GM12878 (cell line): ENCODE measurements at regions not wholly inside any gene's neighbourhood (a gene's known extent, or its start where the extent isn't known, plus 50 kb on each side); places are given as distances from the start of the nearest gene placed in this dataset.

Experiments
- ATAC-seq: fragments of 200-7000 bp; cut with Tn5 transposase; 3 replicates; pipeline ENCODE4 v1.9.1; 2020; ENCODE audit warnings: mild to moderate bottlenecking, moderate library complexity
- BruUV-seq: library from RNA; stranded (reverse); fragments of 400-500 nt; replicated peaks from 2 replicates; lab custom pipeline; 2021; lab: Mats Ljungman, UMichigan
- CTCF ChIA-PET: fragments of 300-600 bp; sonication (Branson Sonifier 250); formaldehyde crosslinking; extraction: SDS; loops from one replicate; lab custom pipeline; 2021; ENCODE audit warnings: inconsistent platforms; lab: Yijun Ruan, JAX
- POLR2A ChIA-PET: fragments of 350-600 bp; formaldehyde crosslinking; extraction: SDS; loops from one replicate; lab custom pipeline; 2021; ENCODE audit warnings: inconsistent platforms; lab: Charles Lee
- RAD21 ChIA-PET: fragments of 300-600 bp; sonication (Branson Sonifier 250); formaldehyde crosslinking; loops from one replicate; lab custom pipeline; 2023; ENCODE audit warnings: antibody characterized with exemption; ENCODE audit not compliant: unreplicated experiment; lab: Charles Lee
- SMC1A ChIA-PET: fragments of 300-600 bp; sonication (Branson Sonifier 250); formaldehyde crosslinking; loops from one replicate; lab custom pipeline; 2023; ENCODE audit not compliant: unreplicated experiment, uncharacterized antibody; lab: Charles Lee
- DNase-seq: peaks from one replicate; pipeline ENCODE4 v3.0.0-alpha.2; 2011; ENCODE audit warnings: low read depth, low spot score
- FAIRE-seq: peaks from 3 replicates; lab custom pipeline; 2011; peaks lifted over from hg19 to GRCh38; lab: Jason Lieb, UNC
- H2AFZ ChIP-seq: 2 replicates; pipeline ENCODE4 v1.6.0; 2011; ENCODE audit warnings: low read depth, low read length, control low read depth; ENCODE audit not compliant: control insufficient read depth
- H3K27ac ChIP-seq: 2 replicates; pipeline ENCODE4 v1.5.1; 2011; ENCODE audit warnings: control low read depth; ENCODE audit not compliant: control insufficient read depth, insufficient read depth
- H3K27me3 ChIP-seq, 2 experiments: replicated peaks in 1 of 2; 2 replicates each; pipeline versions ENCODE4 v1.6.0 to v1.6.1; 2011; ENCODE audit warnings: low read length in 1 of 2; ENCODE audit not compliant: control insufficient read depth in 2 of 2, insufficient read depth in 2 of 2
- H3K36me3 ChIP-seq, 2 experiments: 2 replicates each; pipeline ENCODE4 v1.5.1; 2011; ENCODE audit warnings: low read length in 1 of 2; ENCODE audit not compliant: control insufficient read depth in 2 of 2, insufficient read depth in 2 of 2
- H3K4me1 ChIP-seq: 2 replicates; pipeline ENCODE4 v1.6.1; 2011; ENCODE audit warnings: mild to moderate bottlenecking, low read length, moderate library complexity, mixed read lengths; ENCODE audit not compliant: control insufficient read depth, insufficient read depth
- H3K4me2 ChIP-seq: 2 replicates; pipeline ENCODE4 v1.6.0; 2011; ENCODE audit warnings: control low read depth; ENCODE audit not compliant: control insufficient read depth, insufficient read depth
- H3K4me3 ChIP-seq: fragments of 200-600 bp; sonication (generic); 2 replicates; pipeline ENCODE4 v1.5.1; 2016
- H3K79me2 ChIP-seq: 2 replicates; pipeline ENCODE4 v1.6.0; 2011; ENCODE audit warnings: low read length; ENCODE audit not compliant: control insufficient read depth, insufficient read depth
- H3K9ac ChIP-seq: 2 replicates; pipeline ENCODE4 v1.8.0; 2011; ENCODE audit warnings: low read length, control low read depth, mixed read lengths; ENCODE audit not compliant: control insufficient read depth, insufficient read depth
- H3K9me3 ChIP-seq: replicated peaks from 3 replicates; pipeline ENCODE4 v1.5.1; 2011; ENCODE audit warnings: mild to moderate bottlenecking, low read length; ENCODE audit not compliant: control insufficient read depth, insufficient read depth
- H4K20me1 ChIP-seq: 2 replicates; pipeline ENCODE4 v1.6.0; 2011; ENCODE audit not compliant: control insufficient read depth, insufficient read depth
- ATF3 ChIP-seq: IDR thresholded peaks from 2 replicates; pipeline ENCODE4 v1.6.1; 2011; ENCODE audit warnings: low read depth, mild to moderate bottlenecking, low read length, moderate library complexity, borderline replicate concordance; ENCODE audit errors: extremely low read depth
- FOS ChIP-seq: IDR thresholded peaks from 3 replicates; pipeline ENCODE4 v1.6.1; 2011; ENCODE audit warnings: borderline replicate concordance; ENCODE audit not compliant: insufficient read length; ENCODE audit errors: extremely low read depth
- JUNB ChIP-seq: IDR thresholded peaks from 2 replicates; pipeline ENCODE4 v1.6.1; 2016; ENCODE audit warnings: antibody characterized with exemption, mild to moderate bottlenecking
- KAT2A ChIP-seq: conservative IDR thresholded peaks from 2 replicates; pipeline ENCODE4 v1.6.1; 2011; ENCODE audit warnings: low read depth, low read length; ENCODE audit not compliant: control insufficient read depth
- MEF2B ChIP-seq: fragments of 450-650 bp; IDR thresholded peaks from 2 replicates; pipeline ENCODE4 v1.6.1; 2018; ENCODE audit warnings: mild to moderate bottlenecking, moderate library complexity; ENCODE audit not compliant: partially characterized antibody, poor library complexity, severe bottlenecking
- SKIL ChIP-seq: fragments of 450-650 bp; IDR thresholded peaks from 2 replicates; pipeline ENCODE4 v1.6.1; 2017; ENCODE audit warnings: mild to moderate bottlenecking, low read depth, inconsistent platforms; ENCODE audit not compliant: poor library complexity, severe bottlenecking
- STAT1 ChIP-seq: fragments of 450-650 bp; conservative IDR thresholded peaks from 2 replicates; pipeline ENCODE4 v1.6.1; 2014; ENCODE audit warnings: antibody characterized with exemption, mild to moderate bottlenecking
- STAT3 ChIP-seq: IDR thresholded peaks from 2 replicates; pipeline ENCODE4 v1.6.1; 2011; ENCODE audit warnings: low read depth, low read length, improper control_type of control experiment
- SUZ12 ChIP-seq: fragments of 200-600 bp; sonication (generic); IDR thresholded peaks from one replicate; pipeline ENCODE4 v1.6.1; 2018; ENCODE audit warnings: antibody characterized with exemption, mild to moderate bottlenecking; ENCODE audit not compliant: unreplicated experiment
- TAF1 ChIP-seq: IDR thresholded peaks from 2 replicates; pipeline ENCODE4 v1.6.1; 2011; ENCODE audit warnings: mild to moderate bottlenecking, low read depth, low read length, borderline replicate concordance
- ZNF687 ChIP-seq: fragments of 450-650 bp; IDR thresholded peaks from 2 replicates; pipeline ENCODE4 v1.6.1; 2017; ENCODE audit warnings: mild to moderate bottlenecking, moderate library complexity
- WGBS: methylation state at CpG from one replicate; pipeline ENCODE4 v1.1.6; 2016; ENCODE audit warnings: low lambda C conversion rate; ENCODE audit not compliant: insufficient replicate concordance, insufficient coverage; ENCODE audit errors: missing lambda C conversion rate; 5-methylcytosine and 5-hydroxymethylcytosine counted together
- in situ Hi-C: fragments of 300-500 bp; cut with MboI; formaldehyde crosslinking; loops from 9 replicates; pipeline ENCODE4 v1.14.3; 2018; ENCODE audit warnings: mixed read lengths
- intact Hi-C: fragments of 100-400 bp; cut with micrococcal nuclease; formaldehyde crosslinking; loops from one replicate; pipeline ENCODE4 v1.14.2; 2022; ENCODE audit not compliant: unreplicated experiment

- no peaks in the 10 kb centered on the region for H3K79me2 ChIP-seq
- no peak for DNase-seq
- CTCF ChIA-PET: no interaction called here
- in situ Hi-C loops: no loop called here
- H3K9me3 ChIP-seq: no peaks in the 10 kb centered on the region; the same call in 2 of the 3 replicates
- POLR2A ChIA-PET: no interaction called here
- intact Hi-C loops: no loop called here
- no peak overlapping the region for H3K27ac ChIP-seq
- RAD21 ChIA-PET: no interaction called here
- 0% methylated on average over 2 of the region's 2 CpGs for WGBS
- FAIRE-seq: no peak
- no peak overlapping the region for H3K9ac ChIP-seq
- H2AFZ ChIP-seq: no peak overlapping the region
- SMC1A ChIA-PET: no interaction called here
- no peaks in the 10 kb centered on the region for H3K36me3 ChIP-seq
- no peak overlapping the region for H3K4me3 ChIP-seq
- no peaks in the 10 kb centered on the region for H3K27me3 ChIP-seq
- no TSS peak for BruUV-seq
- H3K4me1 ChIP-seq: no peaks in the 10 kb centered on the region
- ATAC-seq: no peak
- TF ChIP-seq ATF3 (no peak), TAF1 (no peak), FOS (no peak)
- no peak overlapping the region for H3K4me2 ChIP-seq
- H4K20me1 ChIP-seq: no peaks in the 10 kb centered on the region
Measured at GRCh38 chr12:88914967-88915366, 334.7 kb upstream of the KITLG start.

GRCh38 chr12:88909510-88909909 lies 329.2 kb upstream of the KITLG start:
- CTCF ChIA-PET: no interaction called here
- Histone ChIP-seq H3K4me2 (no peak overlapping the region), H2AFZ (no peak overlapping the region), H4K20me1 (no peaks in the 10 kb centered on the region), H3K4me3 (no peak overlapping the region), H3K27me3 (no peaks in the 10 kb centered on the region), H3K36me3 (no peaks in the 10 kb centered on the region), H3K9me3 (no peaks in the 10 kb centered on the region), H3K79me2 (no peaks in the 10 kb centered on the region), H3K4me1 (no peaks in the 10 kb centered on the region), H3K27ac (no peak overlapping the region), H3K9ac (no peak overlapping the region)
- POLR2A ChIA-PET: no interaction called here
- RAD21 ChIA-PET: no interaction called here
- BruUV-seq: no TSS peak
- no peak for DNase-seq
- SMC1A ChIA-PET: no interaction called here
- 3% methylated on average over 2 of the region's 2 CpGs for WGBS
- in situ Hi-C loops: no loop called here
- FAIRE-seq: no peak
- intact Hi-C loops: loop anchor here (2.0 kb wide), 1 partner anchor 21 kb away; no protein-coding TSS in a partner anchor
- ATAC-seq: no peak
- TF ChIP-seq JUNB (no peak), STAT1 (no peak), SKIL (no peak), STAT3 (no peak), KAT2A (no peak), SUZ12 (no peak), ZNF687 (no peak), MEF2B (no peak)
